LNCaP clone FGC (cell line): ENCODE measurements at regions not wholly inside any gene's neighbourhood (a gene's known extent, or its start where the extent isn't known, plus 50 kb on each side); places are given as distances from the start of the nearest gene placed in this dataset.

Source experiments
- DNase-seq: peaks from one replicate; pipeline ENCODE4 v3.0.0-alpha.2; 2011; ENCODE audit warnings: low read depth
- H3K4me3 ChIP-seq: 2 replicates; pipeline ENCODE4 v1.5.1; 2011; ENCODE audit warnings: mild to moderate bottlenecking, low read depth, low read length, control low read depth
- TF ChIP-seq, protein P1 (sequence below): IDR thresholded peaks from 2 replicates; pipeline ENCODE4 v1.5.1; 2012; ENCODE audit warnings: mild to moderate bottlenecking; ENCODE audit not compliant: control insufficient read depth, insufficient read depth; ENCODE audit errors: extremely low read depth

DNA sequence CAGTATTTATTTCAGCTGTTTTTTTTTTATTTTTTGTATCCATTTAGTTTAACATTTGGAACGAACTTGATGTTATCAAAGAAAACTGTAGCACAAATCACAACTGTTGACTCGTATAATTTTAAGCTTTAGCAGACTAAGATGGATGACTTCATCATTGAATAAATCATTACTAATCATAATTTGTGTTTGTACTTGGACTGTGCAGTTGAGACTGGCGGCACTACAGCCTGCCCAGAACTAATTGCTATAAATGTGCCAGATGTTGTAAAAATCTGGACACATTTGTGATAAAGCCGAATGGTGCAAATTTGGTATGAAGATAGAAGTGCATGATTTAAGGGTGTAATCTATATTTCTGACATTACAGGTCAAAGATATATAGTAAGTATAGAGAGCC, 897.7 kb upstream of the CDH8 start:
- TF ChIP-seq, protein P1, sequence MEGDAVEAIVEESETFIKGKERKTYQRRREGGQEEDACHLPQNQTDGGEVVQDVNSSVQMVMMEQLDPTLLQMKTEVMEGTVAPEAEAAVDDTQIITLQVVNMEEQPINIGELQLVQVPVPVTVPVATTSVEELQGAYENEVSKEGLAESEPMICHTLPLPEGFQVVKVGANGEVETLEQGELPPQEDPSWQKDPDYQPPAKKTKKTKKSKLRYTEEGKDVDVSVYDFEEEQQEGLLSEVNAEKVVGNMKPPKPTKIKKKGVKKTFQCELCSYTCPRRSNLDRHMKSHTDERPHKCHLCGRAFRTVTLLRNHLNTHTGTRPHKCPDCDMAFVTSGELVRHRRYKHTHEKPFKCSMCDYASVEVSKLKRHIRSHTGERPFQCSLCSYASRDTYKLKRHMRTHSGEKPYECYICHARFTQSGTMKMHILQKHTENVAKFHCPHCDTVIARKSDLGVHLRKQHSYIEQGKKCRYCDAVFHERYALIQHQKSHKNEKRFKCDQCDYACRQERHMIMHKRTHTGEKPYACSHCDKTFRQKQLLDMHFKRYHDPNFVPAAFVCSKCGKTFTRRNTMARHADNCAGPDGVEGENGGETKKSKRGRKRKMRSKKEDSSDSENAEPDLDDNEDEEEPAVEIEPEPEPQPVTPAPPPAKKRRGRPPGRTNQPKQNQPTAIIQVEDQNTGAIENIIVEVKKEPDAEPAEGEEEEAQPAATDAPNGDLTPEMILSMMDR, result no peak
- DNase-seq, result no peak
- no peak overlapping the region for H3K4me3 ChIP-seq

DNA sequence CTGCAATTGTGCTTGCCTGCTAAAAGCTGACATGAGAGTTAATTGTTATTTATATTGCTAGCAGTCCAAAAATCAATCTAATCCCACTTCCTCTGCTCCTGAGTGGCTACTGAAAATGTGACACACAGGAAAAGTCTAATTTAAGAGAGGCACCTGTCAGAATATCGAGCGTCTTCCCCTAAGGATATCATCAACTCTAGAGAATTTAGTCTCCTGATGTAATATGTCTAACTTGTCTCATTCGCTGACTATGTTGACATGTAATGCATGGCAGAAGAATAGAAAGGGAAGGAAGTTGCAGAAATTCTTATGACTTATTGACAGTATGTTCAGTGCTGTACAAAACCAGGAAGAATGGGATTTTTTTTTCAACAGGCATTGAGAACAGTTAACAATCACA, 893.4 kb upstream of the CDH8 start:
- DNase-seq, result no peak
- TF ChIP-seq, protein P1, result no peak

DNA sequence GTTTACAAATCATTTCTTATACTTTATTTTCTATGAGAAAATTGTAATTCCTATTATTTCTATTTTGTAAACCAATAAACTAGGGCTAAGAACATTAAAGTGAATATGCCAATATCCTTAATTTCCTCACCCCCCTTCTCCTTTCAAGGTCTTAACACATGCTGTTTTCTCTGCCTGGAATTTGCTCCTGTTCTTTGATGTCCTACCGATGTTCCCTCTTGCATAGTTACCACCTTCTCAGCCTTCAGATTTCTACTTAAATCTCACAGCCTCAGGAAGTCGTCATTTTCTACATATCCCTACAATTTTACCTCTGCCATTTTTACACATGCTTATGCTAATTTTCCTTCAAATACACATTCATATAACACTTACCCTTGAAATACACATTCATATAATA, 890.9 kb upstream of the CDH8 start:
- TF ChIP-seq, protein P1, result no peak
- no peak overlapping the region for H3K4me3 ChIP-seq
- DNase-seq, result no peak

More for the DNA sequence above, 893.4 kb upstream of the CDH8 start:
- H3K4me3 ChIP-seq, result no peak overlapping the region

DNA sequence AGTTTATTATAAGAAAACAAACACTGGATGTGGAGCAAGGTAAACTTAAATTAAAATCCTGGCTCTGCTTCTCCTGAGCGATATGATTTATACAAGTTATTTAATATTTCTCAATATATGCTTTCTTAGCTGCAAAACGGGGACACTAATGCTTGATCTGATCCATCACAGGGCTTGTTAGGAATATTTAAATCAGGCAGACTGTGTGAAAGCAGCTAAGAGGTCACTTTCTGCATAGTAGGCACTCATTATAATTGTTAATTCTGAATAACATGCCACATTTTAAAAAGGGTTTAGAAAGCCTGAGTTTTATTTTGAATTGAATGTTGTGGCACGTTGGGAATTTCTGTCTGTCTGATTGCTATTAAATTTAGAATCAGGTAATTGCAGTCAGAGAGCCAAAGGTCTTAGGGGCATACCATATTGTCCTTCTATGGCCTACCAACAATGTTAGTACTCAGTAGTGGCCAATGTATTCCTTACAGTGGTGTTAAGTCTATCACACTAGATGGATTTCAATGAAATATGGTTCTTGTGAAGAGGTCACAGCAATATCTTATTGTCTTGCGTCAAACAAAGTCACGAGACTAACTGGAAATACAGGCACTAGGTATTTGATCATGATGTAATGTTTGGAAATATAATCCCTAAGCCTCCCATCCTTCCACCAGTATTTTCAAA, 890.0 kb upstream of the CDH8 start:
- no peak for DNase-seq
- TF ChIP-seq, protein P1, result no peak
- no peak overlapping the region for H3K4me3 ChIP-seq

DNA sequence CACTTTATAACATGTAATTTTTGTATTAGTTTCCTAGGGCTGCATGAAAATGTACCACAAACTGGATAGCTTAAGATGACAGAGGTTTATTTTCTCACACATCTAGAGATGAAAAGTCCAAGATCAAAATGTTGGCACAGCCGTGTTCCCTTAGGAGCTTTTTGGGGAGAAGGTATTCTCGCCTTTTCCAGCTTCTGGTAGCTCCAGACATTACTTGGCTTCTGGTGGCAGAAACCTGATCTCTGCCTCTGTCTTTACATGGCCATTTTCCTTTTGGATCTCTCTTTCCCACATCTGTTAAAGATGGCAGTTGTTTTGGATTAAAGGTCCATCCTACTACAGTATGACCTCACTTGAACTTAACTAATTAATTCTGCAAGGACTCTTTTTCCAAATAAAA, 885.7 kb upstream of the CDH8 start:
- DNase-seq, result no peak
- H3K4me3 ChIP-seq, result no peak overlapping the region
- TF ChIP-seq, protein P1, result no peak

DNA sequence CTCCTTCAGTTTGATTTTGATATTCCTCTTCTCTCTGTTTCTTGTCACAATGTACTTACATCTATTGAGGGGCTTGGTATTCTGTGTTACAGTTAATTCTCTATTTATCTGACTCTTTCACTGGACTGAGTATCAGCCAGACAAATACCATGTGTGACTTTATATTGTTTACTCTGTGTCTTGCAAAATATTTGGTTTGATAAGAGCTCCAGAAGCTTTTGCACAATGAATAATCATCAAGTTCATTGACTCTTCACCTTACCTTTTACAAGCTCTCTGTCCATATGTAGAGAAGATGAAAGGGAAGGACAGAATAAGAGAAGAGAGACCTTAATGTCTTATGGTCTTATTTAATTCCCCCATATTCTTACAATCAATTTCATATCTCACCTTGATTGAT, 877.7 kb upstream of the CDH8 start:
- TF ChIP-seq, protein P1, result no peak
- no peak overlapping the region for H3K4me3 ChIP-seq
- no peak for DNase-seq

DNA sequence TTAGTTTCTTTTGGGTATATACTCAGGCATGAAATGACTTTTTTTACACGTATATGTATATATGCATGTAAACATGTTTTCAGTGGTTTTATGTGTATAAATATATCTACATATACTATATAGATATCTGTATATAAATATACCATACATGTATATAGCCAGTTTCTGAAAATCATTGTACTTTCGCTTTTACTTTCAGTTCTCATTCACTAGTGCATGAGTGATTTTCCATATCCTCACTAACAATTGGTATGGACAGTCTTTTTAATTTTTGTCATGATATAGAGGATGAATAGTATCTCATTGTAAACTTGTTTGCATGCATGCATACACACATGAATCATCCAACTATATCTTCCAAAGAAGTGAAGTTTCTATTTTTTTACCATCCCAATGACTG, 877.1 kb upstream of the CDH8 start:
- no peak overlapping the region for H3K4me3 ChIP-seq
- no peak for DNase-seq
- TF ChIP-seq, protein P1, result no peak
